ENCODE measurements at regions not wholly inside any gene's neighbourhood (a gene's known extent, or its start where the extent isn't known, plus 50 kb on each side); places are given as distances from the start of the nearest gene placed in this dataset.
"Not testable (repeated sequence)": the region's sequence is repeated elsewhere in the genome, so short reads cannot be mapped to it uniquely, and the experiment has no call there.

DNA sequence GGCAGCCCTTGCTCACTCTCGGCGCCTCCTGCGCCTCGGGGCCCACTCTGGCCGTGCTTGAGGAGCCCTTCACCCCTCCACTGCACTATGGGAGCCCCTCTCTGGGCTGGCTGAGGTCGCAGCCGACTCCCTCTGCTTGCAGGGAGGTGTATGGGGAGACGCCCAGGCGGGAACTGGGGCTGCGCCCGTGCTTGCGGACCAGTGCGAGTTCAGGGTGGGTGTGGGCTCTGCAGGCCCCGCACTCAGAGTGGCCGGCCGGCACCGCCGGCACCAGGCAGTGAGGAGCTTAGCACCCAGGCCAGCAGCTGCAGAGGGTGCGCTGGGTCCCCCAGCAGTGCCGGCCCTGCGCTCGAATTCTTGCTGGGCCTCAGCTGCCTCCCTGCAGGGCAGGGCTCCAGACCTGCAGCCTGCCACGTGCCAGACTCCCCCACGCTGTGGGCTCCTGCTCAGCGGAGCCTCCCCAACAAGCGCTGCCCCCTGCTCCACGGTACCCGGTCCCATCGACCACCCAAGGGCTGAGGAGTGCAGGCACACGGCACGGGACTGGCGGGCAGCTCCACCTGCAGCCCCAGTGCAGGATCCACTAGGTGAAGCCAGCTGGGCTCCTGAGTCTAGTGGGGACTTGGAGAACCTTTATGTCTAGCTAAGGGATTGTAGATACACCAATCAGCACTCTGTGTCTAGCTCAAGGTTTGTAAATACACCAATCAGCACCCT, 54.0 kb upstream of the WWC2 start:
- DNase-seq (ENCODE audit: low spot score); H3K27me3 Mint-ChIP-seq (ENCODE audit: low read depth); H3K27ac Mint-ChIP-seq; H3K4me1 Mint-ChIP-seq (ENCODE audit: low read depth); H3K4me3 Mint-ChIP-seq; H3K9me3 Mint-ChIP-seq; H3K36me3 Mint-ChIP-seq (ENCODE audit: low read depth): not testable (repeated sequence)

- Mint-ChIP-seq H3K4me3 (no peak overlapping the region), H3K9me3 (no peaks in the 10 kb centered on the region), H3K27me3 (ENCODE audit: low read depth) (no peaks in the 10 kb centered on the region), H3K36me3 (ENCODE audit: low read depth) (no peaks in the 10 kb centered on the region), H3K4me1 (ENCODE audit: low read depth) (no peaks in the 10 kb centered on the region), H3K27ac (no peak overlapping the region)
- no peak for DNase-seq (ENCODE audit: low spot score)
Observed at GRCh38 chr4:183038436-183038835, 60.6 kb upstream of the WWC2 start.

DNA sequence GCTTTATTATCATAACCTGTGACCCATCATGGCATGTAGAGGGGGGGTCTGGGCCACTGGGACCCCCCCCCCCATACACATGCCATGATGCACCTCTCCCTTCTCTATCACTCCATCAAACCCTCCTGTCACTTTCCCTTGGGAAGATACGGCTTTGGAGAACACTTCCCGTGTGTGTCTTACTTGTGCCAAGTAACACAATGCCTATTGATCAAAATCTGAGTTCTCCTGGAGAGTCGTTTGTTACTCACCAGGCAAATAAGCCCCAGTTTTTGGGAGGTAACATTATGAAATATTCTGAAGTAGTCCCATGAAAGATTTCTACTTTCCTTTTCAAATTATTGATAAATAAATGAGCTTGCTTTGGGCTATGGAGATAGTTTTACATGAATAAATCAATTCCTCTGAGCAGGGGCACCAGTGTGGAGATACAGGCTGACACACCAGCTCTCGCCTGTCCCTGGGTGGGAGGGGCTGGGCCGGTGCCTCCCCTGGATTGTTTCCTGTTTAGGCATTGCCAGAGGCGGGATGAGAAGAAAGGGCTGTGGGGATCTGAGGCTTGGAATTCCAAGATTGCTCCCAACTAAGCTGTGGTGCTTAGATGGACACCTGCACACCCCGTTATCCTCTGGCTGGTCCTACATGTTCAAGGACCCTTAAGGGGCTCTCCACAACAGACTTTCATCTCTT, 63.2 kb upstream of the WWC2 start:
- Mint-ChIP-seq H3K27me3 (ENCODE audit: low read depth) (no peaks in the 10 kb centered on the region), H3K27ac (no peak overlapping the region), H3K4me1 (ENCODE audit: low read depth) (no peaks in the 10 kb centered on the region), H3K4me3 (no peak overlapping the region), H3K9me3 (no peaks in the 10 kb centered on the region), H3K36me3 (ENCODE audit: low read depth) (no peaks in the 10 kb centered on the region)
- DNase-seq (ENCODE audit: low spot score), result no peak

GRCh38 chr4:183035256-183035655, 63.8 kb upstream of the WWC2 start:
- H3K4me1 Mint-ChIP-seq (ENCODE audit: low read depth), result no peaks in the 10 kb centered on the region
- H3K9me3 Mint-ChIP-seq, result no peaks in the 10 kb centered on the region
- H3K27ac Mint-ChIP-seq, result no peak overlapping the region
- DNase-seq (ENCODE audit: low spot score), result no peak
- no peaks in the 10 kb centered on the region for H3K36me3 Mint-ChIP-seq (ENCODE audit: low read depth)
- no peak overlapping the region for H3K4me3 Mint-ChIP-seq
- H3K27me3 Mint-ChIP-seq (ENCODE audit: low read depth), result no peaks in the 10 kb centered on the region

GRCh38 chr4:183030823-183031222, 68.2 kb upstream of the WWC2 start:
- H3K27me3 Mint-ChIP-seq (ENCODE audit: low read depth), result no peaks in the 10 kb centered on the region
- H3K36me3 Mint-ChIP-seq (ENCODE audit: low read depth), result no peaks in the 10 kb centered on the region
- H3K9me3 Mint-ChIP-seq, result no peaks in the 10 kb centered on the region
- no peak overlapping the region for H3K27ac Mint-ChIP-seq
- H3K4me1 Mint-ChIP-seq (ENCODE audit: low read depth), result no peaks in the 10 kb centered on the region
- H3K4me3 Mint-ChIP-seq, result no peak overlapping the region
- no peak for DNase-seq (ENCODE audit: low spot score)

DNA sequence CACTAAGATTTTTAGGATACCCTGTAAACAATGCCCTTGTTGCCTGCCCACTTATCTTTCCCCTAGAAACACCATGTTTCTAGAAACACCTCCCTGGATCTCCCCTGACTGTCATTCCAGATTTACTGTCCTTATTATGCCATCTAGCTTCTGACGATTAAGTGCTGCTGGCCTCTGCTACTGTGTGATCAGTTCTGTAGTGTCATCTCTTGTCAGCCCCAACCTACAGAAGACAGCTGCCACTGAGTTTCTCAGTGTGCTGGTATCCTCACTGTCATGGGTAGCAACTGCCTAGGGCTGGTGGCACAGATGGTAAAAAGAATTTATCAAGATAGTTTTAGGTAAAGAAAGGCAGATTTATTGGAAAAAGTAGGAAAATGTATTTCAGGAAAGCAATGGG, 68.7 kb upstream of the WWC2 start:
- H3K27me3 Mint-ChIP-seq (ENCODE audit: low read depth), result no peaks in the 10 kb centered on the region
- no peak overlapping the region for H3K4me3 Mint-ChIP-seq
- no peak overlapping the region for H3K27ac Mint-ChIP-seq

GRCh38 chr4:183029365-183029764, 69.7 kb upstream of the WWC2 start:
- H3K27me3 Mint-ChIP-seq (ENCODE audit: low read depth), result no peaks in the 10 kb centered on the region
- DNase-seq (ENCODE audit: low spot score), result no peak
- H3K9me3 Mint-ChIP-seq, result no peaks in the 10 kb centered on the region
- no peak overlapping the region for H3K27ac Mint-ChIP-seq
- H3K36me3 Mint-ChIP-seq (ENCODE audit: low read depth), result no peaks in the 10 kb centered on the region
- H3K4me3 Mint-ChIP-seq, result no peak overlapping the region
- H3K4me1 Mint-ChIP-seq (ENCODE audit: low read depth), result no peaks in the 10 kb centered on the region

More for the DNA sequence above, 68.7 kb upstream of the WWC2 start:
- no peak for DNase-seq (ENCODE audit: low spot score)
- no peaks in the 10 kb centered on the region for H3K36me3 Mint-ChIP-seq (ENCODE audit: low read depth)
- H3K9me3 Mint-ChIP-seq, result no peaks in the 10 kb centered on the region
- no peaks in the 10 kb centered on the region for H3K4me1 Mint-ChIP-seq (ENCODE audit: low read depth)

- Mint-ChIP-seq H3K9me3 (no peaks in the 10 kb centered on the region), H3K36me3 (ENCODE audit: low read depth) (no peaks in the 10 kb centered on the region), H3K27me3 (ENCODE audit: low read depth) (no peaks in the 10 kb centered on the region), H3K27ac (no peak overlapping the region), H3K4me1 (ENCODE audit: low read depth) (no peaks in the 10 kb centered on the region), H3K4me3 (no peak overlapping the region)
- DNase-seq (ENCODE audit: low spot score), result no peak
Observed at GRCh38 chr4:183026701-183027100, 72.4 kb upstream of the WWC2 start.

- no peak for DNase-seq (ENCODE audit: low spot score)
- H3K27me3 Mint-ChIP-seq (ENCODE audit: low read depth), result no peaks in the 10 kb centered on the region
- no peaks in the 10 kb centered on the region for H3K9me3 Mint-ChIP-seq
- H3K36me3 Mint-ChIP-seq (ENCODE audit: low read depth), result no peaks in the 10 kb centered on the region
- no peak overlapping the region for H3K4me3 Mint-ChIP-seq
- H3K27ac Mint-ChIP-seq, result no peak overlapping the region
- no peaks in the 10 kb centered on the region for H3K4me1 Mint-ChIP-seq (ENCODE audit: low read depth)
Observed at GRCh38 chr4:183022617-183023016, 76.4 kb upstream of the WWC2 start.

DNA sequence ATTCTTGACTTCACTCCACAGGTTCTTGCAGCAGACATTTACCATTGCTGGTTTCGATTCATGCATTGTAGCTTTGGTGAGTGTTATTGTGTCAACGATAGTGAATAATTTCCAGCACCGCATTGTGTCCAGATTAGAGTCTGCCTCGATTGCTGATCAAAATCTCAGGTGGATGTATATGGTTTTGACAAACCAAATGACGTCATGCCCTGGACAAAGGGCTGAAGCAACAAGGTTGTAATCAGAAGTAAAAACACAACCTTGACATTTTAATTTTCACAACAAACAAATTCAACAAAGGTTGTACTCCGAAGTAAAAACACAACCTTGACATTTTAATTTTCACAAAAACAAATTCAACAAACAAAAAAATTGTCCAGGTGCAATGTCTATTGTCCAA, 81.1 kb upstream of the WWC2 start:
- H3K4me3 Mint-ChIP-seq, result no peak overlapping the region
- no peaks in the 10 kb centered on the region for H3K36me3 Mint-ChIP-seq (ENCODE audit: low read depth)
- H3K27me3 Mint-ChIP-seq (ENCODE audit: low read depth), result no peaks in the 10 kb centered on the region
- H3K9me3 Mint-ChIP-seq, result no peaks in the 10 kb centered on the region
- no peak for DNase-seq (ENCODE audit: low spot score)
- H3K27ac Mint-ChIP-seq, result no peak overlapping the region
- no peaks in the 10 kb centered on the region for H3K4me1 Mint-ChIP-seq (ENCODE audit: low read depth)

DNA sequence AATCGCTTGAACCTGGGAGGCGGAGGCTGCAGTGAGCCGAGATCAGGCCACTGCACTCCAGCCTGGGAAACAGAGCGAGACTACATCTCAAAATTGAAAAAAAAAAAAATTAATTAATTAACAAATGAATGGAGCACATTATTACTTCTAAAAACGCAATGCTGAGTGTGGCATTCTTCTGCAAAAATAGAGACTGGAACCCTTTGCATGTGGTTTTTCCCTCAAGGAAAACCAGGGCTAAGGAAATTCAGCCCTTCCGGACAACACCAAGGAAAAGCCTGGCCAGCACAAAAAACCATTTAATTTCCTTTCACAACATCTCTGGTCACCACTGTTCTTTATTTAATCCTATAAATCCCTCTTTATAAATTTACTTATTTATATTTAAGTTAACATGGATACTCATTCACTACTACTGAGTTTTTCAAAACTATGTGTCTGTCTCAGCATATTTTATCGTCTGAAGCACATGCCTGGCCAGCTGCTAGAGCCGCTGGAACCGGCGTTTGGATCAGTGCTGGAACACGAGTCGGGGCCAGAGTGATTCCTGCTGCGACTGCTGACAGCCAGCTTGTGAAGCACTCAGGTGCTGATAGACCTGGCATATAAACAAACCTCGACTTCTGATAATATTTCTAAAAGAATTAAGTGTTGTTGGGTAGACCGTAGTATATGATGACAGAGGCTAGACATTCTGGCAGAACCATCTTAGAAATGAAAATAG, 84.5 kb upstream of the WWC2 start:
- H3K4me1 Mint-ChIP-seq (ENCODE audit: low read depth), result no peaks in the 10 kb centered on the region
- no peak for DNase-seq (ENCODE audit: low spot score)
- no peak overlapping the region for H3K4me3 Mint-ChIP-seq
- no peaks in the 10 kb centered on the region for H3K36me3 Mint-ChIP-seq (ENCODE audit: low read depth)
- no peak overlapping the region for H3K27ac Mint-ChIP-seq
- H3K9me3 Mint-ChIP-seq, result no peaks in the 10 kb centered on the region
- H3K27me3 Mint-ChIP-seq (ENCODE audit: low read depth), result no peaks in the 10 kb centered on the region

GRCh38 chr4:183013730-183014002, 85.4 kb upstream of the WWC2 start:
- peaks cover 3% of the 10 kb centered on the region for H3K27me3 Mint-ChIP-seq (ENCODE audit: low read depth)
- H3K36me3 Mint-ChIP-seq (ENCODE audit: low read depth), result no peaks in the 10 kb centered on the region
- H3K27ac Mint-ChIP-seq, result no peak overlapping the region
- H3K4me3 Mint-ChIP-seq, result no peak overlapping the region
- no peaks in the 10 kb centered on the region for H3K4me1 Mint-ChIP-seq (ENCODE audit: low read depth)
- H3K9me3 Mint-ChIP-seq, result no peaks in the 10 kb centered on the region
- no peak for DNase-seq (ENCODE audit: low spot score)

DNA sequence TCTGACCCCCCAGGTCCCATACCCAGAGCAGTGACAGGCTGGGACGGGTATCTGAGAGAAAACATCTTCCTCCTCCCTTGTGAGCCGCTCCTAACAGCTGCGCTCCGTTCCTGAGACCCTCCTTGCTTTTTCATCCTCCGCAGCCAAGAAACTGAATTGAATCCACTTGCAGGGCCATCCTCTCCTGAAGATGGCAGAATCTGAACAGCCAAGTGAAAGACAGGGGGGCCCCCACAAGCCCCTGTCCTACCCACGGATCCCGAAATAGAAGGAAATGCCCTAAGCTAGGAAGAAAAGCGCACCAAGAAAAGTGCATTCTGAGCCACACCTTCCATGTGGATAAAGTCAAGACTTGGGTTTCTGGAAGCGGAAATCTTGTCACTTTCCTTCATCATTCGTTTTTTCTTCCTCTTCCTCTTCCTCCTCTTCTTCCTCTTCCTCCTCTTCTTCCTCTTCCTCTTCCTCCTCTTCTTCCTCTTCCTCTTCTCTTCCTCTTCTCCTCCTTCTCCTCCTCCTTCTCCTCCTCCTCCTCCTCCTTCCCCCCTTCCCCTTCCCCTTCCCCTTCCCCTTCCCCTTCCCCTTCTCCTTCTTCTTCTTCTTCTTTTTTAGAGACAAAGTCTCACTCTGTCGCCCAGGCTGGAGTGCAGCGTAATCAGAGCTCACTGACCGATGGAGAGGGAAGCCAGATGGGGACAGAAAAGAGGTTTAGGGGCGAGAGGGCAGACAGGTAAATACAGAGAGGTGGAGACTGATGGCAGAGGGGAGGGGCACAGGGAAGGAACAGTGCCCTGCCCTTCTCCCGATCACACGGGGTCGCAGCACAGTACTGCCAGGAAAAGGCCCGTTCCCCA, 86.0 kb upstream of the WWC2 start:
- peaks cover 4% of the 10 kb centered on the region for H3K27me3 Mint-ChIP-seq (ENCODE audit: low read depth)
- H3K4me3 Mint-ChIP-seq, result no peak overlapping the region

More for the DNA sequence above, 86.0 kb upstream of the WWC2 start:
- Mint-ChIP-seq H3K4me1 (ENCODE audit: low read depth) (no peaks in the 10 kb centered on the region), H3K36me3 (ENCODE audit: low read depth) (no peaks in the 10 kb centered on the region), H3K9me3 (no peaks in the 10 kb centered on the region), H3K27ac (no peak overlapping the region)
- DNase-seq (ENCODE audit: low spot score), result no peak

Measured in T-helper 2 cell treated with Interferon-gamma antibody and Interleukin-4, amounts not matched to agents 5 μg/mL and 100 μg/mL, for 36 hours (primary cell).